Subcutaneous abdominal adipose tissue (tissue), 5 donors: ENCODE measurements at regions not wholly inside any gene's neighbourhood (a gene's known extent, or its start where the extent isn't known, plus 50 kb on each side); places are given as distances from the start of the nearest gene placed in this dataset.
A peak's percentile ranks its signal among the peaks of the same experiment; 100 is the strongest.
"Not testable (repeated sequence)": the region's sequence is repeated elsewhere in the genome, so short reads cannot be mapped to it uniquely, and the experiment has no call there.

Experiments used
- H3K27ac ChIP-seq: one replicate; pipeline ENCODE4 v1.7.0; 2013; ENCODE audit warnings: low read depth, mild to moderate bottlenecking, inconsistent platforms, low read length, moderate library complexity
- H3K27me3 ChIP-seq, 5 donors: one replicate each; pipeline ENCODE4 v1.7.0; 2013; ENCODE audit warnings: low read length in 5 of 5, inconsistent platforms in 1 of 5; ENCODE audit not compliant: control insufficient read depth in 5 of 5, insufficient read depth in 4 of 5
- H3K36me3 ChIP-seq, 5 donors: one replicate each; pipeline ENCODE4 v1.7.0; 2013; ENCODE audit warnings: low read length in 5 of 5; ENCODE audit not compliant: control insufficient read depth in 5 of 5, insufficient read depth in 5 of 5
- H3K4me1 ChIP-seq, 5 donors: one replicate each; pipeline ENCODE4 v1.7.0; 2013; ENCODE audit warnings: low read length in 5 of 5, mild to moderate bottlenecking in 3 of 5, moderate library complexity in 1 of 5; ENCODE audit not compliant: control insufficient read depth in 5 of 5, insufficient read depth in 5 of 5
- H3K4me3 ChIP-seq, 5 donors: one replicate each; pipeline ENCODE4 v1.7.0; 2013; ENCODE audit warnings: low read length in 5 of 5, low read depth in 1 of 5
- H3K9ac ChIP-seq, 5 donors: one replicate each; pipeline ENCODE4 v1.7.0; 2013; ENCODE audit warnings: low read length in 5 of 5, mild to moderate bottlenecking in 4 of 5, moderate library complexity in 3 of 5
- H3K9me3 ChIP-seq, 5 donors: one replicate each; pipeline ENCODE4 v1.7.0; 2013; ENCODE audit warnings: low read length in 5 of 5; ENCODE audit not compliant: control insufficient read depth in 5 of 5
- donor health status: healthy.
- donor health status: healthy.
- donor health status: healthy.
- donor health status: healthy.
- donor health status: healthy.

GRCh38 chr17:21501927-21502700 is 126.0 kb downstream of the KCNJ12 start:
- H3K27me3 ChIP-seq, H3K36me3 ChIP-seq, H3K27ac ChIP-seq, H3K4me1 ChIP-seq, H3K9ac ChIP-seq, H3K4me3 ChIP-seq, H3K9me3 ChIP-seq: not testable (repeated sequence)

- peaks cover 0 to 7% (median 3%) of the 10 kb centered on the region in 5 donors for H3K27me3 ChIP-seq
- H3K27ac ChIP-seq: no peak overlapping the region
- no peaks in the 10 kb centered on the region for H3K36me3 ChIP-seq
- no peaks in the 10 kb centered on the region for H3K9me3 ChIP-seq
- no peak overlapping the region for H3K9ac ChIP-seq
- peaks cover 0 to 5% (median 5%) of the 10 kb centered on the region in 5 donors for H3K4me1 ChIP-seq
- H3K4me3 ChIP-seq: no peak overlapping the region
Observed at GRCh38 chr17:21505819-21506815, 130.0 kb downstream of the KCNJ12 start.

- peaks cover 0 to 17% (median 13%) of the 10 kb centered on the region in 5 donors for H3K4me1 ChIP-seq
- H3K4me3 ChIP-seq, H3K9me3 ChIP-seq, H3K9ac ChIP-seq, H3K36me3 ChIP-seq, H3K27me3 ChIP-seq, H3K27ac ChIP-seq: not testable (repeated sequence)
Observed at GRCh38 chr17:21507806-21508205, 131.6 kb downstream of the KCNJ12 start.

GRCh38 chr17:21508211-21508610 is 132.1 kb downstream of the KCNJ12 start:
- Histone ChIP-seq H3K36me3 (no peaks in the 10 kb centered on the region), H3K9me3 (no peaks in the 10 kb centered on the region), H3K4me1 (peaks cover 0 to 18% (median 15%) of the 10 kb centered on the region in 5 donors), H3K27ac (no peak overlapping the region), H3K9ac (no peak overlapping the region), H3K27me3 (peaks cover 0 to 7% (median 3%) of the 10 kb centered on the region in 5 donors), H3K4me3 (no peak overlapping the region)

- H3K4me3 ChIP-seq, H3K9ac ChIP-seq, H3K36me3 ChIP-seq, H3K27me3 ChIP-seq, H3K9me3 ChIP-seq, H3K27ac ChIP-seq: not testable (repeated sequence)
- H3K4me1 ChIP-seq: peaks cover 0 to 18% (median 15%) of the 10 kb centered on the region in 5 donors
Observed at GRCh38 chr17:21509356-21509755, 133.2 kb downstream of the KCNJ12 start.

GRCh38 chr17:21510686-21511362 is 134.7 kb downstream of the KCNJ12 start:
- Histone ChIP-seq H3K9me3 (no peaks in the 10 kb centered on the region), H3K9ac (peak overlapping the region in 4 of 5 donors; percentile 66 to 82 (median 70)), H3K4me1 (peaks cover 0 to 18% (median 15%) of the 10 kb centered on the region in 5 donors), H3K27me3 (peaks cover 0 to 2% (median 0%) of the 10 kb centered on the region in 5 donors), H3K4me3 (peak overlapping the region; percentile 63 to 75 (median 74)), H3K27ac (peak overlapping the region; percentile 35), H3K36me3 (no peaks in the 10 kb centered on the region)

- Histone ChIP-seq H3K9ac (peak overlapping the region in 4 of 5 donors; percentile 66 to 82 (median 70)), H3K27ac (peak overlapping the region; percentile 35)
Observed at GRCh38 chr17:21511363-21512195, 135.4 kb downstream of the KCNJ12 start.

GRCh38 chr17:21512307-21513011 is 136.3 kb downstream of the KCNJ12 start:
- no peaks in the 10 kb centered on the region for H3K9me3 ChIP-seq
- H3K27me3 ChIP-seq: no peaks in the 10 kb centered on the region
- peak overlapping the region in 1 of 5 donors; percentile 39 for H3K9ac ChIP-seq
- H3K4me3 ChIP-seq: peak overlapping the region in 1 of 5 donors; percentile 51
- no peak overlapping the region for H3K27ac ChIP-seq
- H3K36me3 ChIP-seq: no peaks in the 10 kb centered on the region
- peaks cover 0 to 18% (median 15%) of the 10 kb centered on the region in 5 donors for H3K4me1 ChIP-seq

More at GRCh38 chr17:21511363-21512195, 135.4 kb downstream of the KCNJ12 start:
- H3K36me3 ChIP-seq: no peaks in the 10 kb centered on the region
- no peaks in the 10 kb centered on the region for H3K9me3 ChIP-seq
- H3K4me3 ChIP-seq: peak overlapping the region; percentile 63 to 75 (median 74)
- H3K4me1 ChIP-seq: peaks cover 0 to 18% (median 15%) of the 10 kb centered on the region in 5 donors
- H3K27me3 ChIP-seq: no peaks in the 10 kb centered on the region
